ENCODE measurements at regions not wholly inside any gene's neighbourhood (a gene's known extent, or its start where the extent isn't known, plus 50 kb on each side); places are given as distances from the start of the nearest gene placed in this dataset.

DNA sequence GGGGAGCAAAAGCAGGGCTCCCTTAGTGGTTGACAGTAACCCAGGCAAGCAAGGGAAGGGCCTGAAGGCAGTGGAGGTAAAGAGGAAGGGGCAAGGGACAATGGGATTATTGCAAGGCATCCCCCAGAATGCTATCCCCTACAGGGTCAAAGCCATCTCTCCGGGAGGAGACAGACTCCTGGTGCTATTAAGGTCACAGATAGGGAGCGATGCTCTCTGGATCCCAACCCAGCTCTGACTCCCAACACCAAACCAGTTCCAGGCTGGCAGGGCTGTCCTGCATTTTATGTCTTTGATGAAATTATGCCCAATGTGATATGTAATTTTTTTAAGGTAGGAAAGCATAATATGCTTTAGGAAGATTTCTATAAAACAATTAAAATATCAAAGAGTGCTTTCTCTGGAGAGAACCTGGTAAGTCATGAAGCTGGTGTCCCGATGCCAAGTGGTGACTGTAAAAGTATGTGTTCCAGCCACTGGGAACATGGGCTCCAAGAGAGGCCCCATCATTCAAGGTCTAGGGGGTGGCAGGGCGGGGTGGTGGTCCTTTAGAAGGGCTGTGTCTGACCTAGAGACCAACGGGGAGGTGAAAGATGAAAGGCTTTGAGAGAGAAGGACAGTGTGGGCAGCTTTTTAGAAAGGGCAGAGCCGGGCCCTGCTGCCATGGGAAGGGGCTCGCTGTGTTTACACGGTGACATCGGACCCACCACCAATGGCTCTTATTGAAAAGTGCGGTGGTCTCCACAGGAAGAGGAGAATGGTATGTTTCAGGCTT lies 276.5 kb downstream of the CDC5L start:
- no peak overlapping the region for H3K27ac ChIP-seq
- intact Hi-C loops (cut with DNase I), result no loop called here
- WGBS, 2 donors, result 88 to 89% methylated on average over 10 of the region's 10 CpGs

DNA sequence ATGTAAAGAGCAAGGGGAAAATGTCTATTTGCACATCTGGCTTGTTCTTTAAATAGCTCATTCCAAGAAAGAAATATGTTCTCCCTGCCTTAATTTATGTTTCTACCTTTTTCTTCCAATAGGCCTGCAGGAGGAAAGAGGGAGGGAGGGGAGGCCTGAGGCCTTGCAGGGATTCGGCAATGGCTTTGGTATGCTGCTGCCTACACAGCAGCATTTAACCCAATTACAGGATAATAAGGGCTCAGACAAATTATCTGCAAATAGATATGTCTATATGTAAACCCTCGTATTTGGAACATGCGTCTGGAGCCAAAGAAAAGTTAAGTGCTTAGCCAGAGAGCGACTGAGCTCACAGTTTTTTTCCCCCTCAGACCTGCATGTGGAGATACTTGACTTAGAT lies 277.2 kb downstream of the CDC5L start:
- no peak for DNase-seq
- Histone ChIP-seq H3K36me3 (no peaks in the 10 kb centered on the region), H3K9me3 (no peaks in the 10 kb centered on the region), H3K27ac (no peak overlapping the region), H3K27me3 (no peaks in the 10 kb centered on the region), H3K4me3 (no peak overlapping the region), H3K4me1 (peaks cover 0 to 17% (median 0%) of the 10 kb centered on the region in 3 donors)
- TF ChIP-seq POLR2A (IDR thresholded peaks at IDR 0.05), result no peak
- TF ChIP-seq, protein P1, sequence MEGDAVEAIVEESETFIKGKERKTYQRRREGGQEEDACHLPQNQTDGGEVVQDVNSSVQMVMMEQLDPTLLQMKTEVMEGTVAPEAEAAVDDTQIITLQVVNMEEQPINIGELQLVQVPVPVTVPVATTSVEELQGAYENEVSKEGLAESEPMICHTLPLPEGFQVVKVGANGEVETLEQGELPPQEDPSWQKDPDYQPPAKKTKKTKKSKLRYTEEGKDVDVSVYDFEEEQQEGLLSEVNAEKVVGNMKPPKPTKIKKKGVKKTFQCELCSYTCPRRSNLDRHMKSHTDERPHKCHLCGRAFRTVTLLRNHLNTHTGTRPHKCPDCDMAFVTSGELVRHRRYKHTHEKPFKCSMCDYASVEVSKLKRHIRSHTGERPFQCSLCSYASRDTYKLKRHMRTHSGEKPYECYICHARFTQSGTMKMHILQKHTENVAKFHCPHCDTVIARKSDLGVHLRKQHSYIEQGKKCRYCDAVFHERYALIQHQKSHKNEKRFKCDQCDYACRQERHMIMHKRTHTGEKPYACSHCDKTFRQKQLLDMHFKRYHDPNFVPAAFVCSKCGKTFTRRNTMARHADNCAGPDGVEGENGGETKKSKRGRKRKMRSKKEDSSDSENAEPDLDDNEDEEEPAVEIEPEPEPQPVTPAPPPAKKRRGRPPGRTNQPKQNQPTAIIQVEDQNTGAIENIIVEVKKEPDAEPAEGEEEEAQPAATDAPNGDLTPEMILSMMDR (IDR thresholded peaks at IDR 0.05), result no peak
- intact Hi-C loops (cut with DNase I), result no loop called here
- 86 to 88% methylated on average over 4 of the region's 4 CpGs for WGBS, 2 donors

More for the DNA sequence above, 276.5 kb downstream of the CDC5L start:
- Histone ChIP-seq H3K4me1 (peaks cover 0 to 17% (median 0%) of the 10 kb centered on the region in 3 donors), H3K9me3 (no peaks in the 10 kb centered on the region), H3K4me3 (no peak overlapping the region), H3K27me3 (no peaks in the 10 kb centered on the region), H3K36me3 (no peaks in the 10 kb centered on the region)
- TF ChIP-seq POLR2A (IDR thresholded peaks at IDR 0.05), result no peak
- DNase-seq, result no peak

DNA sequence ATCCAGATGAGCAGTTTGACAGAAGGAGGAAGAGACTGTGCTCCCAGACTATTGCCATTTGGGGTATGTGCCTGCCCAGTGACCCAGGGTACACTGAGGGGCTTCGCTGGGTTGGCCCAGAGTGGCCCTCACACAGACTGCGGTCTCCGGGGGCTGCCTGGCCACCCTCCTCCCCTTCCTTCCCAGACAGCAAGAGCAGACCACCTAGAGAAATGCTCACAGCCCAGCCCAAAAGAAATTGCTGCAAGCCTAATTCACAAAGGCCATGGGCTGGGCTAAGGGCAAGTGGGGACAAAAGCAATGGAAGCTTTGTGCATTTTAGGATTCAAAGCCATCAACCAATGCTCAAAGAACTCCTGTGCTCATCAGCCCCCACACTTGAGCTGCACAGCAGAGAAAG lies 277.6 kb downstream of the CDC5L start:
- intact Hi-C loops (cut with DNase I), result no loop called here
- H3K9me3 ChIP-seq, result no peaks in the 10 kb centered on the region
- no peaks in the 10 kb centered on the region for H3K36me3 ChIP-seq
- DNase-seq, result no peak
- TF ChIP-seq, protein P1 (IDR thresholded peaks at IDR 0.05), result no peak
- no peak for TF ChIP-seq POLR2A (IDR thresholded peaks at IDR 0.05)
- 100% methylated on average over 1 of the region's 3 CpGs; no CpG with 5 or more reads in 1 of the 2 donors for WGBS, 2 donors
- peaks cover 0 to 17% (median 0%) of the 10 kb centered on the region in 3 donors for H3K4me1 ChIP-seq
- H3K27me3 ChIP-seq, result no peaks in the 10 kb centered on the region
- no peak overlapping the region for H3K27ac ChIP-seq
- H3K4me3 ChIP-seq, result no peak overlapping the region

DNA sequence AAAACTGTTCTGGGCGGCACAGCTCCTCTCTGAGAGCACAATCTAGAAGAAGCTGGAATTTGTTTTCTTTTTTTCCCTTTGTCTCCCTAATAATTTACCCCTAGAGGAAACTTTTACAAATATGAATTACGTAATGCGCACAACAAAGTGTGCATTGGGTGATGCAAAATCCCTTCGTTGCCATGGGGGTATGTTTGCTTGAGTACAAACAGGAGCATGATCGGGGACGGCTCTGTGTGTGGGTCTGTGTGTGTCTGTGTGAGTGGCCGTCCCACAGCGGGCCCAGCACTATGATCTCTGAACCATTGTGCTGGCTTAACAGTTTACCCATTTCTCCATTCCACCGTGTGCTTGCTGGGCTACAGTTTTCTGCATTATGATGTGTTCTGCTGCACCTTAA lies 278.2 kb downstream of the CDC5L start:
- DNase-seq, result no peak
- TF ChIP-seq, protein P1 (IDR thresholded peaks at IDR 0.05), result no peak
- TF ChIP-seq POLR2A (IDR thresholded peaks at IDR 0.05), result no peak
- Histone ChIP-seq H3K9me3 (no peaks in the 10 kb centered on the region), H3K36me3 (no peaks in the 10 kb centered on the region), H3K27ac (no peak overlapping the region), H3K4me3 (no peak overlapping the region), H3K27me3 (no peaks in the 10 kb centered on the region), H3K4me1 (peaks cover 0 to 17% (median 0%) of the 10 kb centered on the region in 3 donors)
- WGBS, 2 donors, result 83 to 89% methylated on average over 8 to 9 of the region's 9 CpGs
- intact Hi-C loops (cut with DNase I), result no loop called here

DNA sequence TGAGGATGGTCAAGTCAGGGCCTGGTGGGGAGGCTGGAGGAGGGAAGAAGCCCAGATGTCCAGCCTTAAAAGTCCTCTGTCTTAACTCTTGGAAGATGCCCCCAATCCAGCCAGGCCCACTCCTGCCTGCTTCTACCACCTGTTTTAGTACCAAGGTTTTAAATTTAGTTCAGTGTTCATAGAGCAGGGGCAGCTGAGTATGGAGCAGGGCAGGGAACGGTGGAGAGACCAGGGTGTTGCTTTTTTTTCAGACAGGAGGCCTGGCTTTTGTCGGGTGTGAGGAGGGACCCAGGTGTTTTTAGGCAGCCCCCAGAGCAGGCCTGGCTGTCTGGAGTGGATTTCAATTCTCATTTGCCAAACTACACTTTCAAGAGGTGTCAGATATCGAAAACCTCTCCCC lies 278.8 kb downstream of the CDC5L start:
- no peaks in the 10 kb centered on the region for H3K36me3 ChIP-seq
- H3K4me3 ChIP-seq, result no peak overlapping the region
- WGBS, 2 donors, result 74 to 95% methylated on average over 3 of the region's 3 CpGs
- peaks cover 0 to 13% (median 0%) of the 10 kb centered on the region in 3 donors for H3K4me1 ChIP-seq
- no peak overlapping the region for H3K27ac ChIP-seq
- H3K27me3 ChIP-seq, result no peaks in the 10 kb centered on the region
- DNase-seq, result no peak
- intact Hi-C loops (cut with DNase I), result no loop called here
- no peaks in the 10 kb centered on the region for H3K9me3 ChIP-seq
- TF ChIP-seq POLR2A (IDR thresholded peaks at IDR 0.05), result no peak
- TF ChIP-seq, protein P1 (IDR thresholded peaks at IDR 0.05), result no peak
